HEK293T (cell line): ENCODE measurements at regions not wholly inside any gene's neighbourhood (a gene's known extent, or its start where the extent isn't known, plus 50 kb on each side); places are given as distances from the start of the nearest gene placed in this dataset.

Experiments
- CTCF ChIA-PET: fragments of 350-600 bp; formaldehyde crosslinking; extraction: SDS; loops from one replicate; lab custom pipeline; 2021; ENCODE audit warnings: antibody characterized with exemption, inconsistent platforms; lab: Yijun Ruan, JAX
- POLR2A ChIA-PET: fragments of 350-600 bp; formaldehyde crosslinking; extraction: SDS; loops from one replicate; lab custom pipeline; 2020; ENCODE audit warnings: antibody characterized with exemption, inconsistent platforms; lab: Yijun Ruan, JAX
- DNase-seq: peaks from one replicate; pipeline ENCODE4 v3.0.0; 2012; ENCODE audit warnings: mixed read lengths; ENCODE audit errors: extremely low spot score
- ZNF384 ChIP-seq: fragments of 450-650 bp; IDR thresholded peaks from 2 replicates; pipeline ENCODE4 v1.6.1; 2016

DNA sequence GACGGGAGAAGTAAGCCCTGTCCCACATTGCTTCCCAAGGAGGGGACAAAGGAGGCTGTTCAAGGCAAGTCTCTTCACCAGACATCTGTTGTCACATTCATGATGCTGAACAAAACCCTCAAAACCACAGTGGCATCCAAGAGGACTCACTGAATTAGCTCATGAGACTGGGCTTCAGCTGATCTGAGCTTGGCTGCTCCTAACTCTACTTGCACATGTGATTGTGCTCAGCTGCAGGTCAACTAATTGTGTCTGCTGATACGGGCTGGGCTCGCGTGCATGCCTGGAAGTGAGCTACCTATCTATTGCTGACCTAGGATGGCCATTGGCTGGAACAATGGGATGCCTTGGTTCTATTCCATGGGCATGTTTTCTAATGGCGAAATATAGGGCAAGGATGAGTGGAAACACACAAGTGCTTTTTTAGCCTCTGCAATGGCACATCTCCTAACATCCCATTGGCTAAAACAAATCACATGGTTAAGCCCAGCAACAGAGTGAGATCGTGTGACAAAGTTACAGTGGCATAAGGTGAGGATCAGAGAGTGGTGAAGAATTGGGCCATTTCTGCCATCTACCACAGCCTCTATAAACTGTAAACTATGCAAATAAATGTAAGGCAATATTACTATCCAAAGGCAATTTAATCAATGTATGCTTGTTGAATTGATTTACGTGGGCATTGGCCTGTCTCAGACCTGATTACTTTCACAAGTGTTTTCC lies 52.9 kb upstream of the CAPN13 start:
- CTCF ChIA-PET: interaction anchor here (0.6 to 1.2 kb wide), 3 partner anchors 146 to 149 kb away, joined by 3 read pairs; no protein-coding TSS in a partner anchor
- POLR2A ChIA-PET: no interaction called here
- DNase-seq: no peak

More for the DNA sequence above, 52.9 kb upstream of the CAPN13 start:
- no peak for TF ChIP-seq ZNF384
